ENCODE measurements at regions not wholly inside any gene's neighbourhood (a gene's known extent, or its start where the extent isn't known, plus 50 kb on each side); places are given as distances from the start of the nearest gene placed in this dataset.

DNA sequence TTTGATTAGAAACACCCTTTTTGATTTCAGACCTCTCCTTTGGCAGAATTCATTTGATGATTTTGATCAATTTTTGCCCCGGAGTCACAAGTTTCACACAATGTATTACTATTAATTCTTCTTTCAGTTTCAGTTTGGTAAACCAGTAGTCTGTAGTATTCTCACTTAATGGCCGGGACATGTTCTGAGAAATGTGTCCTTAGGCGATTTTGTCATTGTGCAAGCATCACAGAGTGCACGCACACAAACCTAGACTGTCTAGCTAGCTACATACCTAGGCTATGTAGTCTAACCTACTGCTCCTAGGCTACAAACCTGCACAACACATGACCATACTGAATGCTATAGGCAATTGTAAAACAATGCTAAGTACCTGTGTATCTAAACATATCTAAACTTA, 662.5 kb downstream of the IRX1 start:
- Histone ChIP-seq H3F3A (replicated peaks; ENCODE audit: low read depth) (no peaks in the 10 kb centered on the region), H3K27me3 (ENCODE audit: insufficient read depth) (no peaks in the 10 kb centered on the region), H2AFZ (no peak overlapping the region), H3K79me2 (replicated peaks; ENCODE audit: insufficient read depth) (no peaks in the 10 kb centered on the region), H4K20me1 (replicated peaks; ENCODE audit: insufficient read depth) (no peaks in the 10 kb centered on the region), H3K27ac (ENCODE audit: low read depth) (no peak overlapping the region), H3K4me3 (no peak overlapping the region), H3K4me2 (no peak overlapping the region), H3K9me2 (ENCODE audit: insufficient read depth) (peaks cover 19% of the 10 kb centered on the region; the same call in 1 of the 2 replicates), H3K36me3 (ENCODE audit: insufficient read depth) (no peaks in the 10 kb centered on the region), H3K4me1 (ENCODE audit: insufficient read depth) (no peaks in the 10 kb centered on the region)
- DNase-seq (ENCODE audit: low spot score), result no peak
- peaks cover 8% of the 10 kb centered on the region for H3K4me1 Mint-ChIP-seq
- no peak for TF ChIP-seq POLR2AphosphoS5 (IDR thresholded peaks at IDR 0.05; ENCODE audit: low read depth)
- no peak for TF ChIP-seq NANOG (IDR thresholded peaks at IDR 0.05; ENCODE audit: borderline replicate concordance)
- TF ChIP-seq, protein P1, sequence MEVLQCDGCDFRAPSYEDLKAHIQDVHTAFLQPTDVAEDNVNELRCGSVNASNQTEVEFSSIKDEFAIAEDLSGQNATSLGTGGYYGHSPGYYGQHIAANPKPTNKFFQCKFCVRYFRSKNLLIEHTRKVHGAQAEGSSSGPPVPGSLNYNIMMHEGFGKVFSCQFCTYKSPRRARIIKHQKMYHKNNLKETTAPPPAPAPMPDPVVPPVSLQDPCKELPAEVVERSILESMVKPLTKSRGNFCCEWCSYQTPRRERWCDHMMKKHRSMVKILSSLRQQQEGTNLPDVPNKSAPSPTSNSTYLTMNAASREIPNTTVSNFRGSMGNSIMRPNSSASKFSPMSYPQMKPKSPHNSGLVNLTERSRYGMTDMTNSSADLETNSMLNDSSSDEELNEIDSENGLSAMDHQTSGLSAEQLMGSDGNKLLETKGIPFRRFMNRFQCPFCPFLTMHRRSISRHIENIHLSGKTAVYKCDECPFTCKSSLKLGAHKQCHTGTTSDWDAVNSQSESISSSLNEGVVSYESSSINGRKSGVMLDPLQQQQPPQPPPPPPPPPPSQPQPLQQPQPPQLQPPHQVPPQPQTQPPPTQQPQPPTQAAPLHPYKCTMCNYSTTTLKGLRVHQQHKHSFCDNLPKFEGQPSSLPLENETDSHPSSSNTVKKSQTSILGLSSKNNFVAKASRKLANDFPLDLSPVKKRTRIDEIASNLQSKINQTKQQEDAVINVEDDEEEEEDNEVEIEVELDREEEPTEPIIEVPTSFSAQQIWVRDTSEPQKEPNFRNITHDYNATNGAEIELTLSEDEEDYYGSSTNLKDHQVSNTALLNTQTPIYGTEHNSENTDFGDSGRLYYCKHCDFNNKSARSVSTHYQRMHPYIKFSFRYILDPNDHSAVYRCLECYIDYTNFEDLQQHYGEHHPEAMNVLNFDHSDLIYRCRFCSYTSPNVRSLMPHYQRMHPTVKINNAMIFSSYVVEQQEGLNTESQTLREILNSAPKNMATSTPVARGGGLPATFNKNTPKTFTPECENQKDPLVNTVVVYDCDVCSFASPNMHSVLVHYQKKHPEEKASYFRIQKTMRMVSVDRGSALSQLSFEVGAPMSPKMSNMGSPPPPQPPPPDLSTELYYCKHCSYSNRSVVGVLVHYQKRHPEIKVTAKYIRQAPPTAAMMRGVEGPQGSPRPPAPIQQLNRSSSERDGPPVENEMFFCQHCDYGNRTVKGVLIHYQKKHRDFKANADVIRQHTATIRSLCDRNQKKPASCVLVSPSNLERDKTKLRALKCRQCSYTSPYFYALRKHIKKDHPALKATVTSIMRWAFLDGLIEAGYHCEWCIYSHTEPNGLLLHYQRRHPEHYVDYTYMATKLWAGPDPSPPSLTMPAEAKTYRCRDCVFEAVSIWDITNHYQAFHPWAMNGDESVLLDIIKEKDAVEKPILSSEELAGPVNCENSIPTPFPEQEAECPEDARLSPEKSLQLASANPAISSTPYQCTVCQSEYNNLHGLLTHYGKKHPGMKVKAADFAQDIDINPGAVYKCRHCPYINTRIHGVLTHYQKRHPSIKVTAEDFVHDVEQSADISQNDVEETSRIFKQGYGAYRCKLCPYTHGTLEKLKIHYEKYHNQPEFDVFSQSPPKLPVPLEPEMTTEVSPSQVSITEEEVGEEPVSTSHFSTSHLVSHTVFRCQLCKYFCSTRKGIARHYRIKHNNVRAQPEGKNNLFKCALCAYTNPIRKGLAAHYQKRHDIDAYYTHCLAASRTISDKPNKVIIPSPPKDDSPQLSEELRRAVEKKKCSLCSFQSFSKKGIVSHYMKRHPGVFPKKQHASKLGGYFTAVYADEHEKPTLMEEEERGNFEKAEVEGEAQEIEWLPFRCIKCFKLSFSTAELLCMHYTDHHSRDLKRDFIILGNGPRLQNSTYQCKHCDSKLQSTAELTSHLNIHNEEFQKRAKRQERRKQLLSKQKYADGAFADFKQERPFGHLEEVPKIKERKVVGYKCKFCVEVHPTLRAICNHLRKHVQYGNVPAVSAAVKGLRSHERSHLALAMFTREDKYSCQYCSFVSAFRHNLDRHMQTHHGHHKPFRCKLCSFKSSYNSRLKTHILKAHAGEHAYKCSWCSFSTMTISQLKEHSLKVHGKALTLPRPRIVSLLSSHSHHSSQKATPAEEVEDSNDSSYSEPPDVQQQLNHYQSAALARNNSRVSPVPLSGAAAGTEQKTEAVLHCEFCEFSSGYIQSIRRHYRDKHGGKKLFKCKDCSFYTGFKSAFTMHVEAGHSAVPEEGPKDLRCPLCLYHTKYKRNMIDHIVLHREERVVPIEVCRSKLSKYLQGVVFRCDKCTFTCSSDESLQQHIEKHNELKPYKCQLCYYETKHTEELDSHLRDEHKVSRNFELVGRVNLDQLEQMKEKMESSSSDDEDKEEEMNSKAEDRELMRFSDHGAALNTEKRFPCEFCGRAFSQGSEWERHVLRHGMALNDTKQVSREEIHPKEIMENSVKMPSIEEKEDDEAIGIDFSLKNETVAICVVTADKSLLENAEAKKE (CRISPR knock-in tag; IDR thresholded peaks at IDR 0.05), result no peak
- no peak for TF ChIP-seq JUNB (IDR thresholded peaks at IDR 0.05; ENCODE audit: unreplicated experiment)
- no peak for TF ChIP-seq EZH2phosphoT487 (IDR thresholded peaks at IDR 0.05; ENCODE audit: unreplicated experiment)
- no peak for TF ChIP-seq STAT1 (IDR thresholded peaks at IDR 0.05; ENCODE audit: unreplicated experiment)
- TF ChIP-seq, protein P2, sequence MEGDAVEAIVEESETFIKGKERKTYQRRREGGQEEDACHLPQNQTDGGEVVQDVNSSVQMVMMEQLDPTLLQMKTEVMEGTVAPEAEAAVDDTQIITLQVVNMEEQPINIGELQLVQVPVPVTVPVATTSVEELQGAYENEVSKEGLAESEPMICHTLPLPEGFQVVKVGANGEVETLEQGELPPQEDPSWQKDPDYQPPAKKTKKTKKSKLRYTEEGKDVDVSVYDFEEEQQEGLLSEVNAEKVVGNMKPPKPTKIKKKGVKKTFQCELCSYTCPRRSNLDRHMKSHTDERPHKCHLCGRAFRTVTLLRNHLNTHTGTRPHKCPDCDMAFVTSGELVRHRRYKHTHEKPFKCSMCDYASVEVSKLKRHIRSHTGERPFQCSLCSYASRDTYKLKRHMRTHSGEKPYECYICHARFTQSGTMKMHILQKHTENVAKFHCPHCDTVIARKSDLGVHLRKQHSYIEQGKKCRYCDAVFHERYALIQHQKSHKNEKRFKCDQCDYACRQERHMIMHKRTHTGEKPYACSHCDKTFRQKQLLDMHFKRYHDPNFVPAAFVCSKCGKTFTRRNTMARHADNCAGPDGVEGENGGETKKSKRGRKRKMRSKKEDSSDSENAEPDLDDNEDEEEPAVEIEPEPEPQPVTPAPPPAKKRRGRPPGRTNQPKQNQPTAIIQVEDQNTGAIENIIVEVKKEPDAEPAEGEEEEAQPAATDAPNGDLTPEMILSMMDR (conservative IDR thresholded peaks at IDR 0.05; ENCODE audit: low read depth in 2 of 2), result no peak
- no peak for TF ChIP-seq ZNF331 (CRISPR knock-in tag; IDR thresholded peaks at IDR 0.05; ENCODE audit: low read depth)
- TF ChIP-seq, protein P3, sequence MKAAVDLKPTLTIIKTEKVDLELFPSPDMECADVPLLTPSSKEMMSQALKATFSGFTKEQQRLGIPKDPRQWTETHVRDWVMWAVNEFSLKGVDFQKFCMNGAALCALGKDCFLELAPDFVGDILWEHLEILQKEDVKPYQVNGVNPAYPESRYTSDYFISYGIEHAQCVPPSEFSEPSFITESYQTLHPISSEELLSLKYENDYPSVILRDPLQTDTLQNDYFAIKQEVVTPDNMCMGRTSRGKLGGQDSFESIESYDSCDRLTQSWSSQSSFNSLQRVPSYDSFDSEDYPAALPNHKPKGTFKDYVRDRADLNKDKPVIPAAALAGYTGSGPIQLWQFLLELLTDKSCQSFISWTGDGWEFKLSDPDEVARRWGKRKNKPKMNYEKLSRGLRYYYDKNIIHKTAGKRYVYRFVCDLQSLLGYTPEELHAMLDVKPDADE (IDR thresholded peaks at IDR 0.05), result no peak
- TF ChIP-seq, protein P4, sequence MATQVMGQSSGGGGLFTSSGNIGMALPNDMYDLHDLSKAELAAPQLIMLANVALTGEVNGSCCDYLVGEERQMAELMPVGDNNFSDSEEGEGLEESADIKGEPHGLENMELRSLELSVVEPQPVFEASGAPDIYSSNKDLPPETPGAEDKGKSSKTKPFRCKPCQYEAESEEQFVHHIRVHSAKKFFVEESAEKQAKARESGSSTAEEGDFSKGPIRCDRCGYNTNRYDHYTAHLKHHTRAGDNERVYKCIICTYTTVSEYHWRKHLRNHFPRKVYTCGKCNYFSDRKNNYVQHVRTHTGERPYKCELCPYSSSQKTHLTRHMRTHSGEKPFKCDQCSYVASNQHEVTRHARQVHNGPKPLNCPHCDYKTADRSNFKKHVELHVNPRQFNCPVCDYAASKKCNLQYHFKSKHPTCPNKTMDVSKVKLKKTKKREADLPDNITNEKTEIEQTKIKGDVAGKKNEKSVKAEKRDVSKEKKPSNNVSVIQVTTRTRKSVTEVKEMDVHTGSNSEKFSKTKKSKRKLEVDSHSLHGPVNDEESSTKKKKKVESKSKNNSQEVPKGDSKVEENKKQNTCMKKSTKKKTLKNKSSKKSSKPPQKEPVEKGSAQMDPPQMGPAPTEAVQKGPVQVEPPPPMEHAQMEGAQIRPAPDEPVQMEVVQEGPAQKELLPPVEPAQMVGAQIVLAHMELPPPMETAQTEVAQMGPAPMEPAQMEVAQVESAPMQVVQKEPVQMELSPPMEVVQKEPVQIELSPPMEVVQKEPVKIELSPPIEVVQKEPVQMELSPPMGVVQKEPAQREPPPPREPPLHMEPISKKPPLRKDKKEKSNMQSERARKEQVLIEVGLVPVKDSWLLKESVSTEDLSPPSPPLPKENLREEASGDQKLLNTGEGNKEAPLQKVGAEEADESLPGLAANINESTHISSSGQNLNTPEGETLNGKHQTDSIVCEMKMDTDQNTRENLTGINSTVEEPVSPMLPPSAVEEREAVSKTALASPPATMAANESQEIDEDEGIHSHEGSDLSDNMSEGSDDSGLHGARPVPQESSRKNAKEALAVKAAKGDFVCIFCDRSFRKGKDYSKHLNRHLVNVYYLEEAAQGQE (IDR thresholded peaks at IDR 0.05; ENCODE audit: unreplicated experiment), result no peak
- no peak for TF ChIP-seq EZH2 (IDR thresholded peaks at IDR 0.05; ENCODE audit: low read depth, unreplicated experiment)
- no peak for TF ChIP-seq ZNF114 (CRISPR knock-in tag; IDR thresholded peaks at IDR 0.05)
- no peak for TF ChIP-seq CREB1 (CRISPR knock-in tag; IDR thresholded peaks at IDR 0.05; ENCODE audit: low read depth)
- H3K27me3 Mint-ChIP-seq (ENCODE audit: insufficient read depth, low read depth, poor library complexity), result peaks cover 2% of the 10 kb centered on the region
- H3K36me3 Mint-ChIP-seq (ENCODE audit: low read depth), result no peaks in the 10 kb centered on the region
- no peak overlapping the region for H3K4me3 Mint-ChIP-seq
- H3K27ac Mint-ChIP-seq, result no peak overlapping the region
- H3K9me3 Mint-ChIP-seq, result no peaks in the 10 kb centered on the region; the same call in 2 of the 3 replicates
- no peak for ATAC-seq

All from GM23338 (cell line).